HT1080 (cell line): ENCODE measurements at regions not wholly inside any gene's neighbourhood (a gene's known extent, or its start where the extent isn't known, plus 50 kb on each side); places are given as distances from the start of the nearest gene placed in this dataset.

Source experiments
- DNase-seq: peaks from one replicate; pipeline ENCODE4 v3.0.0-alpha.2; 2015; ENCODE audit warnings: low read depth

- no peak for DNase-seq
These were observed 466.1 kb downstream of the MATN1 start for GRCh38 chr1:30257322-30257721.

- DNase-seq: no peak
These were observed 466.5 kb downstream of the MATN1 start for GRCh38 chr1:30256911-30257310.

GRCh38 chr1:30255111-30255724 is 468.2 kb downstream of the MATN1 start:
- DNase-seq: no peak

GRCh38 chr1:30253807-30254440 is 469.5 kb downstream of the MATN1 start:
- peak; percentile 20 for DNase-seq

- no peak for DNase-seq
These were observed 470.0 kb downstream of the MATN1 start for GRCh38 chr1:30253361-30253760.

- DNase-seq: no peak
These were observed 472.2 kb downstream of the MATN1 start for GRCh38 chr1:30250984-30251850.

GRCh38 chr1:30250338-30250983 is 472.9 kb downstream of the MATN1 start:
- DNase-seq: no peak

GRCh38 chr1:30249446-30250337 is 473.7 kb downstream of the MATN1 start:
- DNase-seq: no peak

- no peak for DNase-seq
These were observed 474.6 kb downstream of the MATN1 start for GRCh38 chr1:30248774-30249173.

- DNase-seq: no peak
These were observed 475.0 kb downstream of the MATN1 start for GRCh38 chr1:30248373-30248772.

GRCh38 chr1:30244801-30245200 is 478.6 kb downstream of the MATN1 start:
- DNase-seq: no peak

- DNase-seq: no peak
These were observed 480.5 kb downstream of the MATN1 start for GRCh38 chr1:30242722-30243457.

GRCh38 chr1:30242168-30242567 is 481.2 kb downstream of the MATN1 start:
- DNase-seq: no peak

- DNase-seq: no peak
These were observed 481.7 kb downstream of the MATN1 start for GRCh38 chr1:30241681-30242080.

- no peak for DNase-seq
These were observed 489.3 kb downstream of the MATN1 start for GRCh38 chr1:30234091-30234490.

- peak; percentile 12 for DNase-seq
These were observed 491.0 kb downstream of the MATN1 start for GRCh38 chr1:30232288-30232899.

- no peak for DNase-seq
These were observed 493.4 kb downstream of the MATN1 start for GRCh38 chr1:30229960-30230359.

- no peak for DNase-seq
These were observed 493.8 kb downstream of the MATN1 start for GRCh38 chr1:30229557-30229956.

GRCh38 chr1:30226648-30227047 is 496.7 kb downstream of the MATN1 start:
- no peak for DNase-seq

GRCh38 chr1:30225357-30225756 is 498.0 kb downstream of the MATN1 start:
- DNase-seq: no peak
